ENCODE measurements at regions not wholly inside any gene's neighbourhood (a gene's known extent, or its start where the extent isn't known, plus 50 kb on each side); places are given as distances from the start of the nearest gene placed in this dataset.

- CTCF ChIA-PET, result interaction anchor here (1.0 kb wide), 1 partner anchor 19 kb away, joined by 3 read pairs; no protein-coding TSS in a partner anchor
Observed at GRCh38 chr1:213387380-213388015, 336.5 kb downstream of the RPS6KC1 start.

GRCh38 chr1:213388199-213388598, 337.2 kb downstream of the RPS6KC1 start:
- DNase-seq (ENCODE audit: low spot score) (no peak), ATAC-seq (no peak)
- H3K36me3 Mint-ChIP-seq, result no peaks in the 10 kb centered on the region
- TF ChIP-seq TCF7 (CRISPR knock-in tag; IDR thresholded peaks at IDR 0.05; ENCODE audit: low read depth), result no peak
- TF ChIP-seq AFF4 (CRISPR knock-in tag; IDR thresholded peaks at IDR 0.05; ENCODE audit: borderline replicate concordance), result no peak
- no peak for TF ChIP-seq OVOL2 (CRISPR knock-in tag; IDR thresholded peaks at IDR 0.05; ENCODE audit: borderline replicate concordance)
- TF ChIP-seq ZNF263 (CRISPR knock-in tag; IDR thresholded peaks at IDR 0.05; ENCODE audit: low read depth), result no peak
- ChIA-PET POLR2A (no interaction called here), CTCF (no interaction called here)
- H3K27ac Mint-ChIP-seq, result no peak overlapping the region
- H3K9me3 Mint-ChIP-seq, result no peaks in the 10 kb centered on the region
- H3K4me3 Mint-ChIP-seq, result no peak overlapping the region
- H3K4me1 Mint-ChIP-seq, result peaks cover 11% of the 10 kb centered on the region
- H3K27me3 Mint-ChIP-seq (ENCODE audit: low read depth), result no peaks in the 10 kb centered on the region

More at GRCh38 chr1:213387380-213388015, 336.5 kb downstream of the RPS6KC1 start:
- Mint-ChIP-seq H3K4me3 (no peak overlapping the region), H3K27ac (no peak overlapping the region), H3K9me3 (no peaks in the 10 kb centered on the region), H3K27me3 (ENCODE audit: low read depth) (no peaks in the 10 kb centered on the region), H3K4me1 (peaks cover 11% of the 10 kb centered on the region), H3K36me3 (no peaks in the 10 kb centered on the region)
- ATAC-seq (no peak), DNase-seq (ENCODE audit: low spot score) (no peak)
- TF ChIP-seq ZNF138 (CRISPR knock-in tag; conservative IDR thresholded peaks at IDR 0.05) (no peak), ESRRA (CRISPR knock-in tag; IDR thresholded peaks at IDR 0.05; ENCODE audit: borderline replicate concordance) (no peak), ZNF416 (CRISPR knock-in tag; IDR thresholded peaks at IDR 0.05) (no peak), RELA (CRISPR knock-in tag; IDR thresholded peaks at IDR 0.05; ENCODE audit: borderline replicate concordance) (no peak), ZBTB43 (CRISPR knock-in tag; IDR thresholded peaks at IDR 0.05) (no peak)
- POLR2A ChIA-PET, result no interaction called here

- Mint-ChIP-seq H3K4me3 (no peak overlapping the region), H3K4me1 (peaks cover 11% of the 10 kb centered on the region), H3K27ac (no peak overlapping the region), H3K9me3 (no peaks in the 10 kb centered on the region), H3K36me3 (no peaks in the 10 kb centered on the region), H3K27me3 (ENCODE audit: low read depth) (no peaks in the 10 kb centered on the region)
- ChIA-PET CTCF (interaction anchor here (0.5 kb wide), 1 partner anchor 527 kb away, joined by 4 read pairs; no protein-coding TSS in a partner anchor), POLR2A (no interaction called here)
- ATAC-seq (no peak), DNase-seq (ENCODE audit: low spot score) (no peak)
- no peak for TF ChIP-seq FOXP1 (CRISPR knock-in tag; IDR thresholded peaks at IDR 0.05; ENCODE audit: borderline replicate concordance)
Observed at GRCh38 chr1:213389061-213389581, 338.1 kb downstream of the RPS6KC1 start.

GRCh38 chr1:213391445-213391844, 340.4 kb downstream of the RPS6KC1 start:
- POLR2A ChIA-PET, result interaction anchor here (0.5 kb wide), 1 partner anchor 12 kb away, joined by 3 read pairs; no protein-coding TSS in a partner anchor
- H3K9me3 Mint-ChIP-seq, result no peaks in the 10 kb centered on the region
- H3K27ac Mint-ChIP-seq, result no peak overlapping the region
- ATAC-seq (no peak), DNase-seq (ENCODE audit: low spot score) (no peak)
- H3K4me3 Mint-ChIP-seq, result no peak overlapping the region
- H3K36me3 Mint-ChIP-seq, result no peaks in the 10 kb centered on the region
- no peaks in the 10 kb centered on the region; the same call in 1 of the 2 replicates for H3K27me3 Mint-ChIP-seq (ENCODE audit: low read depth)
- H3K4me1 Mint-ChIP-seq, result peaks cover 11% of the 10 kb centered on the region
- CTCF ChIA-PET, result no interaction called here
- TF ChIP-seq ATF3 (CRISPR knock-in tag; conservative IDR thresholded peaks at IDR 0.05), result no peak
- no peak for TF ChIP-seq ERG (CRISPR knock-in tag; IDR thresholded peaks at IDR 0.05)
- TF ChIP-seq TCF7 (CRISPR knock-in tag; IDR thresholded peaks at IDR 0.05; ENCODE audit: low read depth), result no peak
- no peak for TF ChIP-seq FOXJ3 (CRISPR knock-in tag; IDR thresholded peaks at IDR 0.05; ENCODE audit: borderline replicate concordance)
- TF ChIP-seq ZNF671 (CRISPR knock-in tag; IDR thresholded peaks at IDR 0.05), result no peak
- no peak for TF ChIP-seq TEAD1 (CRISPR knock-in tag; IDR thresholded peaks at IDR 0.05)
- TF ChIP-seq ZNF532 (CRISPR knock-in tag; IDR thresholded peaks at IDR 0.05; ENCODE audit: borderline replicate concordance), result no peak
